Chondrocyte (in vitro differentiated cells): ENCODE measurements at regions not wholly inside any gene's neighbourhood (a gene's known extent, or its start where the extent isn't known, plus 50 kb on each side); places are given as distances from the start of the nearest gene placed in this dataset.

ENCODE experiments used
- DNase-seq: peaks from one replicate; pipeline ENCODE4 v3.0.0; 2021; ENCODE audit warnings: mixed read lengths, low spot score
- H3K27ac Mint-ChIP-seq: one replicate; pipeline ENCODE4 v1.8.0; 2021; ENCODE audit warnings: mild to moderate bottlenecking, moderate library complexity, mixed read lengths; ENCODE audit not compliant: unreplicated experiment
- H3K27me3 Mint-ChIP-seq: 2 replicates; pipeline ENCODE4 v1.8.0; 2021; ENCODE audit warnings: low read depth, mixed read lengths
- H3K36me3 Mint-ChIP-seq: 2 replicates; pipeline ENCODE4 v1.8.0; 2021; ENCODE audit warnings: low read depth, mixed read lengths
- H3K4me1 Mint-ChIP-seq: 2 replicates; pipeline ENCODE4 v1.8.0; 2021; ENCODE audit warnings: low read depth, mild to moderate bottlenecking, mixed read lengths
- H3K4me3 Mint-ChIP-seq: one replicate; pipeline ENCODE4 v1.8.0; 2021; ENCODE audit warnings: mild to moderate bottlenecking, moderate library complexity, mixed read lengths; ENCODE audit not compliant: unreplicated experiment
- H3K9me3 Mint-ChIP-seq: 2 replicates; pipeline ENCODE4 v1.8.0; 2021; ENCODE audit warnings: low read depth, mixed read lengths
- TF ChIP-seq, protein P1 (sequence below): fragments of 200-600 bp; sonication (generic); IDR thresholded peaks from 2 replicates; pipeline ENCODE4 v1.5.0; 2021; ENCODE audit warnings: antibody characterized with exemption, mild to moderate bottlenecking, moderate library complexity

DNA sequence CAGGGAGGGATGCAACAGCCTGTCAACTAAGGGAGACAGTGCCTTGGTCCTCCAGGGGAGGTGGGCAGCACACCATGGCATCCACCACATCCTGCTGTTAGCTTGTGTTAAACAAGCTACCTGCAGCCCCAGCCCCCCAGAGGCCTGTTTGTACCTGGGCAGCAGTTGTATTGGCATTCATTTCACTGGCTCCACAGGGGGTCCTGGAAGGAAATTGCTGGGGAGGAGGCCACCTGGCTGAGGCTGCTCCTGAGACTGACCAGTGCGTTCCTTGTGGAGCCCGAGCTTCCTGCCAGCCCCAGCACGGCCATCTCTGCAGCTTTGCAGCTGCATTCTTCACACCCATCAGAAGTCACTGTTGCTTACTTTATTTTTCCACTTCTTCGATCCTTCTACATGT is 479.9 kb downstream of the INSC start:
- no peak overlapping the region for H3K4me3 Mint-ChIP-seq
- no peaks in the 10 kb centered on the region for H3K27me3 Mint-ChIP-seq
- H3K4me1 Mint-ChIP-seq = peaks cover 19% of the 10 kb centered on the region
- H3K27ac Mint-ChIP-seq = no peak overlapping the region
- H3K9me3 Mint-ChIP-seq = no peaks in the 10 kb centered on the region
- TF ChIP-seq, protein P1, sequence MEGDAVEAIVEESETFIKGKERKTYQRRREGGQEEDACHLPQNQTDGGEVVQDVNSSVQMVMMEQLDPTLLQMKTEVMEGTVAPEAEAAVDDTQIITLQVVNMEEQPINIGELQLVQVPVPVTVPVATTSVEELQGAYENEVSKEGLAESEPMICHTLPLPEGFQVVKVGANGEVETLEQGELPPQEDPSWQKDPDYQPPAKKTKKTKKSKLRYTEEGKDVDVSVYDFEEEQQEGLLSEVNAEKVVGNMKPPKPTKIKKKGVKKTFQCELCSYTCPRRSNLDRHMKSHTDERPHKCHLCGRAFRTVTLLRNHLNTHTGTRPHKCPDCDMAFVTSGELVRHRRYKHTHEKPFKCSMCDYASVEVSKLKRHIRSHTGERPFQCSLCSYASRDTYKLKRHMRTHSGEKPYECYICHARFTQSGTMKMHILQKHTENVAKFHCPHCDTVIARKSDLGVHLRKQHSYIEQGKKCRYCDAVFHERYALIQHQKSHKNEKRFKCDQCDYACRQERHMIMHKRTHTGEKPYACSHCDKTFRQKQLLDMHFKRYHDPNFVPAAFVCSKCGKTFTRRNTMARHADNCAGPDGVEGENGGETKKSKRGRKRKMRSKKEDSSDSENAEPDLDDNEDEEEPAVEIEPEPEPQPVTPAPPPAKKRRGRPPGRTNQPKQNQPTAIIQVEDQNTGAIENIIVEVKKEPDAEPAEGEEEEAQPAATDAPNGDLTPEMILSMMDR = no peak
- peaks cover 2% of the 10 kb centered on the region for H3K36me3 Mint-ChIP-seq
- no peak for DNase-seq

DNA sequence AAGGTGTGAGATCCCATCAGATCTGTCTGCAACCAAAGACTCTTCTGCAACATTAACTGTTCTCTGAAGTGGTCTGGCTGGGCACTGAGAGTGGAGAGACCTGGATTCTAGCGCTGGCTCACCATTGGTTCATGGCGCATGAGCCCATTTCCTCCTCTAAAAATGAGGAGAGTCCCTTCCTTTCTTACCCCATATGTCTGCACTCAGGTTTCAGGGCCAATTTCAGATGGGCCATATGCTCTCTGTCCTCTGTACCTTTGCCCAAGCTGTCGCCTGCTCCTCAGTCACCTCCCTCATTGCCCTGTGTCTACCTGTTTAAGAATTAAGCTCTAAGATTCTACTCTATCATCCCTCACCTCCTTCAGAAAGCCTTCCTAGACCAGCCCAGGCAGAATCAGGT is 484.7 kb downstream of the INSC start:
- TF ChIP-seq, protein P1 = no peak
- H3K27me3 Mint-ChIP-seq = peaks cover 1% of the 10 kb centered on the region
- no peak overlapping the region for H3K4me3 Mint-ChIP-seq
- no peaks in the 10 kb centered on the region for H3K9me3 Mint-ChIP-seq
- H3K4me1 Mint-ChIP-seq = peaks cover 36% of the 10 kb centered on the region
- peaks cover 2% of the 10 kb centered on the region for H3K36me3 Mint-ChIP-seq
- no peak for DNase-seq
- H3K27ac Mint-ChIP-seq = no peak overlapping the region

DNA sequence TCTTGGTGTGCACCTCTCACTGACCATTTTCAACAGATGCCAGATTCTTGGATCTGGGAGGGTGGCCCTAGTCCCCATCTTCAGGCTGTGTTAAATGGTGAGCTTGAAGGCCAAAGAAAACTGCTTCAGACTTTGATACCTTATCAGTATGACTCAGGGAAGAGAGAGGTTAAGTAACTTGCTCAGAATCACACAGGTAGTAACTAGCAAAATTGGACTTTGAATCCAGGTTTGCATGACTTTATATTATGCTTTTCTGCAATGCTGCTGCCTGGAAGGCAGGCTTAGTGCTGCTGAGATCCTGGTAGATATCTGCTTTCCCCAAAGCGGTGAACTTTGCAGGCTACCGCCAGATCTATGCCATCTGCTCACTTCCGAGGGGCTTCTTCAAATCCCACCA is 487.3 kb downstream of the INSC start:
- Mint-ChIP-seq H3K27me3 (peaks cover 5% of the 10 kb centered on the region), H3K4me1 (peaks cover 17% of the 10 kb centered on the region), H3K36me3 (peaks cover 2% of the 10 kb centered on the region), H3K27ac (no peak overlapping the region), H3K4me3 (no peak overlapping the region), H3K9me3 (no peaks in the 10 kb centered on the region)
- DNase-seq = no peak
- TF ChIP-seq, protein P1 = no peak

DNA sequence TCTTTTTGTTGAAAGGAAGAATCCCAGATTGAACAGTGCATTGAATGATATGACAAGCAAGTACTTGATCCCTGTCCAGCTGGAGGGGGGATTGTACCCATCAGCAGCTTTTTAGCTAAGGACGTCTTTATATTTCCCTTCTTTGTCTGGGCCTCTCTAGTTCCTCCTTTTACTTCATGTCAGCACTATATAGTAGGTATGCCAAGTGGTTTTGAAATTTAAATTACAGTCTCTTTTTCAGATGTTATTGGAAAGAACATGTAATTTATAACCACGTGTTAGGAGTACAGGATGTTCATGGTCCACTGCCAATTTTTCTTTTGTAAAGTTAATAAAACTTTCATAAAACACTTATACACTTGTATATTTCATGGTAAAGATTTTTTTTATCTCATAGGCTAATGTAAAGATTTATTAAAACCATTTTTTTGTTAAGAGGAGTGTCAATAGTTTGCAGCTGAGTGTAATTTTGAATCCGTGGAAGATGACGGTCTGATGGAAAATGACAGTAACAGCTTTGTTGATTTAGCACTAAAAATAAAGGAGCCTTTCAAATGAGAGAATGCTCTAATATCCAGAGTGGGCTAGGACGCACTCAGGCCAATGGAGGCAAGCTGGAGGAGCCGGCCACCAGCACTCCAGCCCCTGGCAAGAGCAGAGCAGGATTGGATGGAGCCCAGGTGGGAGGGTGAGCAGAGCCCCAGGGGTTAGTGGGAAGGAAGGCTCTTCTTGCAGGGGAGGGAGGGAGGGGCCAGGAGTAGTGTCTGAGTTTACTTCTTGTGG is 488.3 kb downstream of the INSC start:
- peaks cover 2% of the 10 kb centered on the region for H3K36me3 Mint-ChIP-seq

DNA sequence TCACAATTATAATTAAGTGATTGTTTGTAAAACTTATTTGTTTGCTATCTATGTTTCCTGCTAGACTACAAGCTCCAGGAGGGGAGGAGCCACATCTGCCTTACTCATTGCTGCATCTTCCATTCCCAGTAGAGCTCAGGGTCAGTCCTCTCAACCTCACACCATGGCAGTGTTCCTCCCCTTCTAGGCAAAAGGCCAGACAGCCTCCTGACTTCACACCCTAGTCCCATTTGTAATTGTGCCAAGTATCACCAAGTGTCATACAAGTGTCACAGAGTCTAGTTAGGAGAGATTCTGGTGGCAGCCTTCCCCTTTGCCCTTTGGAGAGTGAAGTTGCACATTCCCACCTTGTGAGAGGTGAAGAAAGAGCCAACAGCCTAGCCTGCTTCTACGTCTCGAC is 490.4 kb downstream of the INSC start:
- Mint-ChIP-seq H3K36me3 (no peaks in the 10 kb centered on the region), H3K27me3 (peaks cover 6% of the 10 kb centered on the region), H3K4me3 (no peak overlapping the region), H3K9me3 (no peaks in the 10 kb centered on the region), H3K27ac (no peak overlapping the region), H3K4me1 (peaks cover 17% of the 10 kb centered on the region)
- no peak for DNase-seq
- TF ChIP-seq, protein P1 = no peak

More for the DNA sequence above, 488.3 kb downstream of the INSC start:
- Mint-ChIP-seq H3K27me3 (peaks cover 6% of the 10 kb centered on the region), H3K4me1 (peaks cover 17% of the 10 kb centered on the region), H3K4me3 (peak overlapping the region; percentile 39), H3K27ac (peak overlapping the region; percentile 60), H3K9me3 (no peaks in the 10 kb centered on the region)
- TF ChIP-seq, protein P1 = no peak
- no peak for DNase-seq
